HL-60/S4 treated with retinoic acid at 250 ng/mL for 4 days and 3 days (cell line): ENCODE measurements at regions not wholly inside any gene's neighbourhood (a gene's known extent, or its start where the extent isn't known, plus 50 kb on each side); places are given as distances from the start of the nearest gene placed in this dataset.
"Not testable (repeated sequence)": the region's sequence is repeated elsewhere in the genome, so short reads cannot be mapped to it uniquely, and the experiment has no call there.

Experiments used
- in situ Hi-C: fragments of 300-500 bp; cut with MboI; formaldehyde crosslinking; loops from 2 replicates; pipeline ENCODE4 v1.7.0; 2022; ENCODE audit warnings: low sequenced_read_pairs

DNA sequence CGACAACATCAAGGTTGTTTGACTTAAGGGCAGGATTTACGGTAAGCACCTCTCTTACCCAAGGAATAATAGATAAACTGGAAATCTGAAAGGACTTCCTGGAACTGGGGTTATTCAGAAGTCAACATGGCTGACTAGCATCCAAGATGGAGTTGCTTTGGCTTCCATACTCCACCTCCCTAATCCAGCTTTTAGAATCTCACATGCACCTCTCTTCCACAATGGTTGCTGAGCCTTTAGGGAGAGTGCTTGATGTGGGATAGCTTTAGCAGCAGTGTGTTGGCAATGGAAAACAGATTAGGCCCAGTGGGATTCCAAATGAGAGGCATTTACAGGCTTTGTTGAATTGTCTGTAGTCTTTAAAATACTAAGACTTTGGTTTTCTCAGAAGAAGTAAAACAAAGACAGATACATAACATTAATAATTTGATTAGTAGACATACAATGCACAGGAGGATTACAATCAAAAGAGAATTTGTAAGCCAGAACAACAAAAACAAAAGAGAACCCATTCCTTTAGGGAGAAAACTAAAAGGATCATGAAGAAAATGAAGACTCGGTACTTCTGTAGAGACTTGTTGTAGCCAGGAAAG is 222.0 kb downstream of the HS3ST3B1 start:
- in situ Hi-C loops: no loop called here

DNA sequence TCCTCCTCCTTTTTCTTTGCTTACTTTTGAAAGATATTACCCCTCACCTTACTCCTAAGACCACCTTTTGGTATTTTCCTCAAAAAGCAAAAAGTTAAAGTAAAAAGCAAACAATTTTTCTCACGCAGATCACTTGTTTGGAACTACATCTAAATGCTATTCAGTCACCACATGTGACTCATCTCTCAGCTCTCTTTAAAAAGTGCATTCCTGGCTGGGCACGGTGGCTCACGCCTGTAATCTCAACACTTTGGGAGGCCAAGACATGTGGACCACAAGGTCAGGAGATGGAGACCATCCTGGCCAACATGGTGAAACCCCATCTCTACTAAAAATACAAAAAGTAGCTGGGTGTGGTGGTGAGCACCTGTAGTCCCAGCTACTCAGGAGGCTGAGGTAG is 218.0 kb downstream of the HS3ST3B1 start:
- in situ Hi-C loops: not testable (repeated sequence)

DNA sequence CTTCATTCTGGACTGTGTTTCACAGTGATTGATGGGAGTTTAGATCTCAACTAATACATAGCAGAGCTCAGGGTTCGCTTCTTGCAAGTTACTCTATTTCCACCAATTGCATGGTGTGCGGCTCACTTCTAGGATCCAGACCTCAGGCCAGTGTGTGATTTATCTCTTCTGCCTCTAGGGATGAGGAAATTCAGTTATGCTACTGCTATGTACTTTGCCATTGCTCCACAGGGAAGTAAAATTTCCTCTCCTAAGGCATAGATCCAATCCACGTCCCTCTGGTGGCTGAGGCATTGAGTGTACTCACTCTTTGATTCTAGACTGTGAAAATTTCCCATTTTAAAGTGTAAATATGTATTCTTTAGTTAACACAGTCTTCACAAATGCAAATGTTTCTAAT is 214.1 kb downstream of the HS3ST3B1 start:
- in situ Hi-C loops: no loop called here

DNA sequence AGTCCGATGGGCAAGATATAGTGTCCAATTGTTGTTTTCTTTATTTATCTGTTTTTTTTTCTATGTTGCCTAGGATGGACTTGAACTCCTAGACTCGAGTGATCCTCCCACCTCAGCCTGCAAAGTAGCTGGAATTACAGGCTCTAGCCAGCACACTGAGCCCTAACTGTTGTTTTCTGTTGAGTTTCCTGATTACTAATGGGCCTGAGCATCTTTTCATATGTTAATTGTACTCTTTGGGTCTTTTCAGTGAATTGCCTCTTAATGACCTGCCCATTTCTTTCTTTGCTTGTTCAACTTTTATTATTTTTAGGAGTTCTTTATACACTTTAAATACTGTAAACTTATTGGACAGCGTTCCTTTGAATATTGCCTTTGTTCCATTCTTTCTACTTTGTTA is 213.0 kb downstream of the HS3ST3B1 start:
- in situ Hi-C loops: no loop called here

DNA sequence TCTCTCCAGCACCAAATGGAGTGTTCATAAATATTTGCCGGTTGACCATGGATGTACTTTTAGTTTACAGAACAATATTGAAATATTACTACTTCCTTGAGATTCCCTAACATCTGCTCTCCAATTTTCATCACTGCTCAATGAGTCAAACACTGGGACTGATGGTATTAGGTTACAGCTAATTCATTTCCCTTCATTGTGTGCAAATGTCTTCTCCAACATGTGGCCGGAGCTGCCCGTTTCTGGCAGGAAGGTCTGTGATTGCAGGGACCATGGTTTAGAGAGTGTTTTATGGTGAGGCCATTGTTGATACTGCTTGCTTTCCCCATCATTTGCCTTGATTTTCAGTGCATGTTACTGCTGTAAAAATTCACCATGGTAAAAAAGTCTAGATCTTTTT is 209.3 kb downstream of the HS3ST3B1 start:
- in situ Hi-C loops: no loop called here

DNA sequence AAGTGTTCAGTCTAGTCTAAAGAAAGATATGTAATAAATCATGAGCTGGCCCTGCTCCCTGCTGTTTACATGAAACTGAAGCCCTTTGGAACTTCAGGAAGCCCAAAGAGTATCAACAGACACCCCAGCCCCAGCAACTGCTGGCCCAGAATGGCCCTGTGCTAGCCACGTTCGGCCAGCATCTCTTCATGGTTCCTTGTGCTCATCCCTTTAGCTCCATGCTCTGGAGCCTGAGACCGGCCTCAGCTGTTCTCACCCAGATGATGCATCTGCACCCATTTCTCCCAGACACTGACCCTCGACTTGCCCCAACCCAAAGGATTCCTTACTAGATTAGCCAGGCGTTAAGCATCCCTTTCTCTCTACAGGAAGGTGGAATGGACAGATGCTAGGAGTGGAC is 207.3 kb downstream of the HS3ST3B1 start:
- in situ Hi-C loops: no loop called here

DNA sequence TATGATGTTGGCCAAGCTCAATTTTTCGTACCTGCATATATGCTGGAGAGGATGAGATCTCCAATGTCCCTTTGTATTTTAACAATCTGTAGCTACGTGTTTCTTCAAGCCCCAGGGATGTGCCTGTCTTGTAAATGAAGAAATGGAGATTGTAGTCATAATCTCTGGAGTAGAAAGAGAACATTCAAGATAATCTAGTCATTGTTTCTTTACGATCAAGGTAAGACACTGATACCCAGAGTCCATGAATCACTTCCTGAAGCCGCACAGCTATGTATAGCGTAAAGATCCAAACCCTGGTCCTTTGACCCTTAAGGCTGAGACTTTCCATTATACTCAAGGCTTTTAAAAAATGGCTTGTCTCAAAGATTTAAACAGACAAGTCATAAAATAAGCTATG is 205.5 kb downstream of the HS3ST3B1 start:
- in situ Hi-C loops: no loop called here

DNA sequence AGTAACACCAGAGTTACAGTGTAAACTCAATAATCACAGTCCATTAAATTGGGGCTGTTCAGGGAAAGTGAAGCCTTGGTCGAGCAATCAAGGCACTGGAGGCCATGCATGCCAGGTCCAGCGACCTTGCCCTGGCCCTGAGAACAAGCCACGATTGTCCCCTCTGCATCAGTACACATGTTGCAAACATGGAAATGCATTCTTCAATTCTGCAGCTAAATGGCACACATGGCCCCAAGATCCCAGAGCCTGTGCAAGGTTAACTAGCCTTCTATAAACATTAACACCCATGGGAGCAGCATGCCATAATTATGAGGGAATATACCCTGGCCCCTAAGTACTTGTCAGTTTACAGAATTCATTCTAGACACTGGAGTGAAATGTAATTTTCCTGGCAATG is 204.7 kb downstream of the HS3ST3B1 start:
- in situ Hi-C loops: no loop called here

DNA sequence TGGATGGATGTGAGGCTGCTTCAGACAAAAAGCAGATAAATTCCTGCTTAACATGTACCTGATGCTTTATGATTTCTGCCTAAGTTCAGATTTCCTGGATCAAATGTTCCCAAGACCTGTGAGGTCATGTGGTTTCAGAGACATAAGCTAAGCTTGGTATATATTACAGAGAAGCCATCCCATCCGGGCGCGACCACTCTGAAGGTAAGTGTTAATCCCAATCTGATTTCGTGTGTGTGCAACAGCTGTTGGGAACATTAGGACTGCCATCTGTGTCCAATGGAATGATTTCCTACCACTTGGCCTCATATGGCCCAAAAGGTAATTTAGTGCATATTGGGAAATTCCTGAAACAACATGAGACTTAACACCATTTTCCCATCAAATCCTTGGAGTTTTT is 199.1 kb downstream of the HS3ST3B1 start:
- in situ Hi-C loops: no loop called here

DNA sequence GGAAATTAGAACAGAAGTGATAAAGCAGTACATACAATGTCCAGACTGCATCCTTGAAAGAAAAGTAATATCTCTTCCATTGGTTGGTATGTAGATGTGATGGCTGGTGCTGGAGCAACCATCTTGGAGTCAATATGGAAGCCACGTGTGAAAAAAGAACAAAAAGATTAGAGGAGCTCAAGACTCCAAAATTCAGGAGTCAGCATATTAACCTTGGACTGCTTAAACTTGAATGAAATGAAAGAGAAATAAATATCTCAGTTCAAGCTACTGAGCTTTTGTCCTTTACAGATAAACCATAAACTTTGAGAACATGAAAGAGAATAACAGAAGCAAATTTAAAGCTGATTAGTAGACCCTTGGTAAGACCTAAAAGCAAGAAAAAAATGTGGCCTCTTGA is 197.9 kb downstream of the HS3ST3B1 start:
- in situ Hi-C loops: no loop called here

DNA sequence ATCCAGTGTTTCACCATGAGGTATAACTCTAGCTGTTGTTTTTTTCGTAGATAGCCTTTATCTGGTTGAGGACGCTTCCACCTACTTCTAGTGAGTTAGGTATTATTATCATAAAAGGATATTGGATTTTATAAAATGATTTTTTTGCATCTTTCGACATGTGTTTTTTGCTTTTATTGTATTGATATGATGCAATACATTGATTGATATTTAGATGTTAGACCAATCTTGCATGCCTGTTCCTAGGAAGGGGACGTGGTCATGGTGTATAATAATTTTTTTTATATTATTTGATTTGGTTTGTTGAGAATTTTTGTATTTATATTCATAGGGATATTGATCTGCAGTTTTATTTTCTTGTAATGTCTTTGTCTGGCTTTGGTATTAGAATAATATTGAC is 193.3 kb downstream of the HS3ST3B1 start:
- in situ Hi-C loops: no loop called here

DNA sequence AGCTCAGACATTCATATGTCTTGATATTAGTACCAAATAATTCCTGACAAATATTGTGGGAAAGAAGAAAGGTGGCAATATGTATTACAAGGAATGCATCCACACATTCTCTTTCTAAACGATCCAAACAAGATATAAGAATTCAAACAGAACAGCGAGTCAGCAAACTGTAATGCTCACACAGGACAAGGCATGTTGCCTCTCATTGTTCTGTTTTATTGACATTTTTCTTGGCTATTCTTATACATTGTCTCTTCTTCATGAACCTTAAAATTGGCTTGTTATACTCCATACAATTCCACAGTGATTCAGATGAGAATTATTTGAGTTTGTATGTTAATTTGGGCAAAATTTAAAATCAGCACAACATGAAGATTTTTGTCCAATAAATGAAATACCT is 189.1 kb downstream of the HS3ST3B1 start:
- in situ Hi-C loops: no loop called here

DNA sequence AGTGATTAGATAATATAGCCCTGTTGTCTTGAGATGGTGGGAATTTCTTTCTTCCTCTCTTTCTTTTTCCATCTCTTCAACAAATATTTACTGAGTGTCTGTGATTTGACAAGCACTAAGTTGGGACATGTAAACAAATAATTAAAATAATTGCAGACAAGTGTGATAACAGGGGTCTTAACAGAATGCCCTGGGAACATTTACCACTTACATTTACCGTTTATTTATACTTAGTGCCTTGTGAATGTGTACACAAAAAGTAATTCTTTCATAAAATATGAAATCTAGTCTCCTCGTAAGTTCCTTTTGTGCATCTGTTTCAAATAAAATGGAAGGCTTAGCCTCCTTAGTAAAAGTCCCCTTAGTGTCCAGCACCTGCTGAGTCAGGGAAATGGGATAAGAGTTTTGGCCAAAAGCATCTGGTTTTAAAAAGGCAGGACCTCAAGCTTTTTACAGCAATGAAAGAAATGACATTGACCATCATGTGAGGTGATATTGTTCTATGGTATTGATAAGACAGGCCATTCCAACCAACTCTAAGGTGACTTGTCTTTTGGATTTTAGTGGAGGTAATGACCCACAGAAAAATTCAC is 188.2 kb downstream of the HS3ST3B1 start:
- in situ Hi-C loops: no loop called here

DNA sequence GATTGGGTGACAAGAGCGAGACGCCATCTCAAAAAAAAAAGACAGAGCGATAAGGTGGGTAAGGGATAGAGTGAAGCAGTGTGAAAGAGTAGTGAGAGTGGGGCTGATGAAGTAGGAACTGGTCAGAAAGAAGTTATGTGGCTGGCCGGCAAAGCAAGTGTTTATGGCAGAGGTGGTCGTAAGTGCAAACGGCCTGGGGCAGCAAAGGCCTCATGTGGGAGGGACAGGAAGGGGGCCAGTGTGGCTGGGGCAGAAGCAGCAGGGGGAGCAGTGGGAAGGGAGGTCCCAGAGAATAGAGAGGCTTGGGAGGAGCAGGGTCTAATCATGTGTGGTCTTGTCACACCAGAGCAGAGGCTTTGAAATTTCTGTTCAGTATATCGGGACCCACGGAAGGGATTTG is 186.2 kb downstream of the HS3ST3B1 start:
- in situ Hi-C loops: no loop called here

DNA sequence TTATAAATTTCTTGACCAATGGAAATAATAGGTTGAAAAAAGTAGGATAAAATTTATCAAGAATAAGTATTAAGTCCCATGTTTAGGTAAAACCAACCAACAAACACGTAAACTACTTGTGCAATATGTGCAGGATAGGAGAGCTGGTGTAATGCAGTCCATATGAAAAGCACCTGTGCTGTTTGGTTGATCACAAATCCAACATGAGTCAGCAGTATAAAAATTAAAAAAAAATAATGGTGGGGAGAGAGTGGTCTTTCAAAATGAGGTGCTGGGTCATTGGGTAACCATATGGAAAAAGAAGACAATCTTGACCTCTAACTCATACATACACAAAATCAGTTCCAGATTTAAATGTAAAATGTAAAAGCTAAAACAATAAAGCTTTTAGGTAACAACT is 181.8 kb downstream of the HS3ST3B1 start:
- in situ Hi-C loops: no loop called here

DNA sequence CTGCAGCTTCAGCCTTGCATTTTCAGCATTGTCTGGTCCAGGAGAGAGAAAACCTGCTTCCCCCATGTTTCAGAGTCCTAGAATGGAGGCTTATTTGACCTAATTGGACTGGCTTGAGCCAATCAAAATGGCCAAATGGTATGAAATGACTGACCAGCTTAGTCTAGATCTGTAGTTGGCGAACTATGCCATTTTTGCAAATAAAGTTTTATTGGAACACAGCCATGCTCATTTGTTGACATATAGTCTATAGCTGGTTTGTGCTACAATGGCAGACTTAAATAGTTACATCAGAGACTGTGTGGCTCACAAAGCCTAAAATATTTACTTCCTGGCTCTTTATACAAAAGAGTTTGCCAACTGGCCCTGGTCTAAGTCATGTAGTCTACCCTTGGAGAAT is 180.8 kb downstream of the HS3ST3B1 start:
- in situ Hi-C loops: no loop called here

DNA sequence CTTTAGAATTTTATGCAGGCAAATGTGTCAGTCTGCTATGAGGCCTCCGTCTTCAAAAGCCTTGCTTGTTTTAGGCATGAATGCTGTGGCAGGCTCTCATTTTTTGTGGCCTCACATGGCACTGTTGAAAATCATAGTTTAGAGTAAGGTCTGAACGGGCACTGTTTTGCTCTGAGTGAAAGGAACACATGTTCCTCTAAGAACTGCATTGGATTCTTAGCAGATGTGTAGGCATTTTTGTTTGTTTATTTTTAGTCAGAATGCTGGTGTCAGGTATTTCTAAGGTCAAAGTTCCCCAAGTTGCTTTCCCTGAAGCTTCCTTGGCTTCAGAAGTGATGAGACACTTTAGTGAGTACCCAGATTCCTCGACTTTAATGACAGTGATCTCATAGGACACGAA is 173.7 kb downstream of the HS3ST3B1 start:
- in situ Hi-C loops: no loop called here

DNA sequence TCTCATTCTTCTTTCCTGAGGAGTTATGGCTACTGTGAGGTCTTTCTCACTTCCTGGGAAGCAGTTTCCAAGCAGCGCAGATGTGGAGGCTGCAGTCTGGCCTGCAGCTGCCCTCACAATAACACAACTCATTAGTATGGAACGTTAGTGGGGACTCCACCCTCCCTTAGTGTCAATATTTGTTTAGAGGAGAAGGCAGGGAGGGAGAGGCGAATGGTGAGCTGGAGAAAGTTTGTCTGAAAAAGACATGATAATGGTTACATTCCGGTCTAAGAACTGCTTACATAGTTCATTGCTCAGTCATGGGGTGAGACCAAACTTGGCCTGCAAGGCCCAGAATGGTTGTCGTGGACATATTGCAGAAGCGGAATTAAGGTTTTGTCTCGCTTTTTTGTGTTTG is 170.2 kb downstream of the HS3ST3B1 start:
- in situ Hi-C loops: no loop called here

DNA sequence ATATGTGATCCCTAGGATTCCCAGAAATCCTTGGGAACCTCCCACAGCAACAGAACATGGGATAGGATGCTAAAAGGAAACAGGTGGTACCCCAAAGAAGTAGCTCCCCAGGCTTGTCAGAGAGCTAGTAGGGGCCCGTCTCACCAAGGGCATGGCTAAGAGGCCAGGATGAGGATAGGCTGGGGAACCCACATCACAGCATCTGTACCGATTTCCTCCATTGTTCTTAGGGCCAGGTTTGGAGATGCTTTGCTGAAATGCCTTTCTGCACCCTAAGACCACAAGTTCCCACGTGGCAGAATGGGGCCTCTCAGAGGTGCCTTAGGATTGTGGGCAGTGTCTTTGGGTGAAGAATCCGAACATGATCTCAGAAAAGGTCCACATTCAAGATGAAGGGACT is 169.5 kb downstream of the HS3ST3B1 start:
- in situ Hi-C loops: no loop called here

DNA sequence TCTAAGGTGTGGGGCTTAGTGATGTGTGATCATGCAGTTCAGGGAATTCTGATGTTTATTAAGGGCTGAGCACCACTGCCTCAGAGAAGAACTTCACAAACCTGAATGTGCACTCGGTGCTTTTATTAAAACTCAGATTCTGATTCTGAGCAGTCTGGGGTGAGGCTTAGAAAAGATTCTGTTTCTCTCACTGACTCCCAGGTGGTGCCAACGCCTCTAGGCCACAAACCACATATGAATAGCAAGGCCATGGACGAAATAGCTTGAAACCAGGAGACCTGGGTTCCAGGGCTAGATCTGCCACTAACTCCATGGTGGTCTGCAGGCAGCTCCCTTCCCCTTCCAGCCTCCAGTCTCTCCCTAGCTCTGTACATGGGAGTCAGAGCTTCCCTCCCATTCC is 169.1 kb downstream of the HS3ST3B1 start:
- in situ Hi-C loops: no loop called here

DNA sequence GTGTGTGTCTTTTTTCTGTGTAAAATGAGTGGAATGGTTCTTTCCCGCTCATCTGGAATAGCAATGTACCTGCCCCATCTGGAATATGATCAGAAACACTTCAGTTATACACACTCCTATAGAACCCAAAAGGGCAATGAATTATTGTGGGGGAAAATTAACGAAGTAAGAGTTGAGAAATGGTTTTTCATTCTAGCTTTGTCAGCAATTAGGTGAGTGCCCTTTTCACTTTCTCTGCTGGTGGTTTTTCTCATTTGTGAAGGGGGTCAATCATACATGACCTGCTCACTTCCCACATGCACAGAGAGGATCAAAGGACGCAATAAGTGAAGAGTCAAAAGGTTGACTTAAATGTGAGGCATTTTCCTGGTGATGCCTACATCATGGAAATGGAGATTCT is 168.0 kb downstream of the HS3ST3B1 start:
- in situ Hi-C loops: no loop called here

DNA sequence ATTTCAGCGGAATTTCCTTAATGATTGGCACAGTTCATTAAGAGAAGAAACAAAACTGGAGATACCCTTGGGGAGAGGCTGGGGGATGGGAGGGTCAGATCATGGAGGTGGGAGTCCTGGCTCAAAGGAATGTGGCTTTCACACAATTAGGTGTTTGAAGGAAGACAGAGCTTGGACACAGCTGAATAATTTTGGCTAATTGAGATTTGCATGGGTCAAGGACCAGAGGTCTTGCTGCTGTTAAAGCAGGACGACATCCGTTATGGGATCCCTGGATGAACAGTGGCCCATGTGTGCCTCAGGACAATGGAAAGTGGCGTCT is 160.3 kb downstream of the HS3ST3B1 start:
- in situ Hi-C loops: no loop called here

DNA sequence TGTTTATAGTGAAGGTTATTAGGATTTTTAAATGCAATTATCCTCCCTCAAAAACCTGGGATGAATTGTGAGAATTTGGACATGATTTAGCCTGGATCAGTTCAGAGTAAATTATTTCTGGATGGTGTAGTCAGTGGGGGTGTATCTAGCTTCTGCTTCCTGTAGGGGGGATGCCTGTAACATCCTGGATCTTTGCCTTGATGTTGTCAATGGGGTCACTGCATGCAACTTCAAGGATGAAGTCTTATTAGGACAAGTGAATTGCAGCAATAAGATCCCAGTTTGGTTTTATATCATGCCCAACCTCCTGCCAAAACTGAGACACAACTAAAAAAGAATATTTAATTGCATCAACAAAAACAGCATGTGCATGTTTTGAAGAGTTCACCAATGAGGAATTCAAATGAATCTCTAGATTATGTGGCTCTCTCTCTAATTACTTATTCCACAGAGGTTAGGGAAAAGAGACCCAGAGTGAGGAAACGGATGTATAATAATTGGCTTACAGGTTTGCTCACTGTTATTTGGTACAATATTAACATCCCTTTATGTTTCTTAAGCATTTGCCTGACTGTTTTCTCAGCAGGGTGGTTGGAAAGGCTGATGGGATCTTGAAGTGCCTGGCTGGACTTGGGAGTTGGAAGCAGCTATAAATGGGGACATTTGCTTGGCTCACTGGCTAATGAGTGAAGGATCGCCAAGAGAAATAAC is 159.8 kb downstream of the HS3ST3B1 start:
- in situ Hi-C loops: no loop called here
